MM.1S (cell line): ENCODE measurements at regions not wholly inside any gene's neighbourhood (a gene's known extent, or its start where the extent isn't known, plus 50 kb on each side); places are given as distances from the start of the nearest gene placed in this dataset.

Experiments
- CTCF ChIP-seq: fragments of 300-600 bp; sonication (generic); IDR thresholded peaks from 2 replicates; pipeline ENCODE4 v1.5.1; 2016; ENCODE audit warnings: antibody characterized with exemption, low read length, mixed read lengths
- EZH2 ChIP-seq: fragments of 300-600 bp; sonication (generic); optimal IDR thresholded peaks from 2 replicates; pipeline ENCODE3; 2017; ENCODE audit warnings: low read depth, mild to moderate bottlenecking, antibody characterized with exemption, low read length, mixed read lengths
- EZH2phosphoT487 ChIP-seq: fragments of 300-600 bp; sonication (generic); IDR thresholded peaks from 2 replicates; pipeline ENCODE4 v1.6.1; 2018; ENCODE audit warnings: antibody characterized with exemption, low read length

GRCh38 chr4:145390571-145390970 is 91.1 kb upstream of the SMAD1 start:
- TF ChIP-seq CTCF = no peak
- TF ChIP-seq EZH2 = no peak
- no peak for TF ChIP-seq EZH2phosphoT487
